ENCODE measurements at regions not wholly inside any gene's neighbourhood (a gene's known extent, or its start where the extent isn't known, plus 50 kb on each side); places are given as distances from the start of the nearest gene placed in this dataset.

GRCh38 chr4:111880116-111880515, 265.1 kb upstream of the FAM241A start:
- POLR2A ChIA-PET: no interaction called here
- Histone ChIP-seq H3K9me1 (ENCODE audit: control insufficient read depth, insufficient read depth, low read length) (no peaks in the 10 kb centered on the region), H2AFZ (ENCODE audit: low read depth, low read length) (no peak overlapping the region), H3K79me2 (ENCODE audit: control insufficient read depth, insufficient read depth, low read length) (no peaks in the 10 kb centered on the region), H3K27ac (ENCODE audit: extremely low read depth, low read depth, low read length) (no peak overlapping the region), H3K4me1 (replicated peaks in 1 of 2; ENCODE audit: control insufficient read depth in 2 of 2, insufficient read depth in 2 of 2, low read length in 2 of 2) (no peaks in the 10 kb centered on the region), H3K27me3 (ENCODE audit: control insufficient read depth in 2 of 2, insufficient read depth in 2 of 2, low read length in 2 of 2) (no peaks in the 10 kb centered on the region), H3K9ac (ENCODE audit: insufficient read depth in 1 of 2, low read depth in 2 of 2, low read length in 2 of 2) (no peak overlapping the region), H3K36me3 (ENCODE audit: control insufficient read depth, insufficient read depth, low read length) (no peaks in the 10 kb centered on the region), H3K4me3 (no peak overlapping the region), H4K20me1 (replicated peaks; ENCODE audit: control insufficient read depth, insufficient read depth, low read length) (no peaks in the 10 kb centered on the region), H3K9me3 (replicated peaks; ENCODE audit: control insufficient read depth, insufficient read depth, low read depth, low read length) (no peaks in the 10 kb centered on the region; the same call in 1 of the 2 replicates), H3K4me2 (ENCODE audit: insufficient read depth, low read length) (no peak overlapping the region)
- intact Hi-C loops (cut with micrococcal nuclease) (no loop called here), in situ Hi-C loops (cut with MboI) (no loop called here)
- ATAC-seq (no peak), FAIRE-seq (no peak), DNase-seq (ENCODE audit: extremely low read depth in 1 of 4, low spot score in 3 of 4) (no peak)
- 3% methylated on average over 4 of the region's 4 CpGs for WGBS (ENCODE audit: insufficient coverage, low coverage, missing lambda C conversion rate)
- TF ChIP-seq FOXK2 (conservative IDR thresholded peaks at IDR 0.05 in 1 of 2, IDR thresholded peaks at IDR 0.05 in 1 of 2; ENCODE audit: low read depth in 2 of 2): no peak
- TF ChIP-seq ELF4 (CRISPR knock-in tag; IDR thresholded peaks at IDR 0.05): no peak
- no peak for TF ChIP-seq KLF16 (IDR thresholded peaks at IDR 0.05)
- TF ChIP-seq PHB2 (IDR thresholded peaks at IDR 0.05; ENCODE audit: low read depth): no peak
- TF ChIP-seq ZNF77 (CRISPR knock-in tag; IDR thresholded peaks at IDR 0.05): no peak
- CTCF ChIA-PET (ENCODE audit: low intra/inter-chr PET ratio): no interaction called here
- no TSS peak for BruUV-seq (replicated peaks)

- H3K36me3 ChIP-seq (ENCODE audit: control insufficient read depth, insufficient read depth, low read length): no peaks in the 10 kb centered on the region
- CTCF ChIA-PET (ENCODE audit: low intra/inter-chr PET ratio): no interaction called here
- intact Hi-C loops (cut with micrococcal nuclease) (no loop called here), in situ Hi-C loops (cut with MboI) (no loop called here)
- H3K27me3 ChIP-seq (ENCODE audit: control insufficient read depth in 2 of 2, insufficient read depth in 2 of 2, low read length in 2 of 2): no peaks in the 10 kb centered on the region
- H3K27ac ChIP-seq (ENCODE audit: extremely low read depth, low read depth, low read length): no peak overlapping the region
- no peak for FAIRE-seq
- H3K9ac ChIP-seq (ENCODE audit: insufficient read depth in 1 of 2, low read depth in 2 of 2, low read length in 2 of 2): no peak overlapping the region
- no TSS peak for BruUV-seq (replicated peaks)
- no peak overlapping the region for H3K4me2 ChIP-seq (ENCODE audit: insufficient read depth, low read length)
- no peaks in the 10 kb centered on the region for H4K20me1 ChIP-seq (replicated peaks; ENCODE audit: control insufficient read depth, insufficient read depth, low read length)
- H2AFZ ChIP-seq (ENCODE audit: low read depth, low read length): no peak overlapping the region
- POLR2A ChIA-PET: no interaction called here
- H3K9me3 ChIP-seq (replicated peaks; ENCODE audit: control insufficient read depth, insufficient read depth, low read depth, low read length): no peaks in the 10 kb centered on the region; the same call in 1 of the 2 replicates
- no peaks in the 10 kb centered on the region for H3K9me1 ChIP-seq (ENCODE audit: control insufficient read depth, insufficient read depth, low read length)
- no peak overlapping the region for H3K4me3 ChIP-seq
- H3K79me2 ChIP-seq (ENCODE audit: control insufficient read depth, insufficient read depth, low read length): no peaks in the 10 kb centered on the region
- no peaks in the 10 kb centered on the region for H3K4me1 ChIP-seq (replicated peaks in 1 of 2; ENCODE audit: control insufficient read depth in 2 of 2, insufficient read depth in 2 of 2, low read length in 2 of 2)
- no peak for DNase-seq (ENCODE audit: extremely low read depth in 1 of 4, low spot score in 3 of 4)
- no peak for ATAC-seq
- 0% methylated on average over 1 of the region's 1 CpG for WGBS (ENCODE audit: insufficient coverage, low coverage, missing lambda C conversion rate)
- no peak for TF ChIP-seq HDAC2 (IDR thresholded peaks at IDR 0.05)
- no peak for TF ChIP-seq SMAD4 (CRISPR knock-in tag; conservative IDR thresholded peaks at IDR 0.05)
- no peak for TF ChIP-seq PTRF (tag; IDR thresholded peaks at IDR 0.05)
- no peak for TF ChIP-seq PBX2 (CRISPR knock-in tag; IDR thresholded peaks at IDR 0.05; ENCODE audit: low read depth)
- no peak for TF ChIP-seq PBX2 (tag; conservative IDR thresholded peaks at IDR 0.05; ENCODE audit: low read depth)
- no peak for TF ChIP-seq GABPB2 (CRISPR knock-in tag; conservative IDR thresholded peaks at IDR 0.05)
Observed at GRCh38 chr4:111883557-111883999, 261.7 kb upstream of the FAM241A start.
